Ovary (tissue), 3 donors: ENCODE measurements at regions not wholly inside any gene's neighbourhood (a gene's known extent, or its start where the extent isn't known, plus 50 kb on each side); places are given as distances from the start of the nearest gene placed in this dataset.
"Not testable (repeated sequence)": the region's sequence is repeated elsewhere in the genome, so short reads cannot be mapped to it uniquely, and the experiment has no call there.

Source experiments
- CTCF ChIP-seq, 3 donors: fragments of 450-650 bp in 2 of 3; fragments of 200-600 bp in 1 of 3; IDR thresholded peaks; one replicate each; pipeline versions ENCODE4 v1.5.1 to v1.8.0; 2016 to 2022; ENCODE audit warnings: antibody characterized with exemption in 3 of 3, mild to moderate bottlenecking in 1 of 3
- POLR2A ChIP-seq: fragments of 450-650 bp; IDR thresholded peaks from one replicate; pipeline ENCODE4 v1.6.1; 2017; ENCODE audit warnings: antibody characterized with exemption, mild to moderate bottlenecking, moderate library complexity
- donor health status: DM: no; HTN: no; CAD: no.

DNA sequence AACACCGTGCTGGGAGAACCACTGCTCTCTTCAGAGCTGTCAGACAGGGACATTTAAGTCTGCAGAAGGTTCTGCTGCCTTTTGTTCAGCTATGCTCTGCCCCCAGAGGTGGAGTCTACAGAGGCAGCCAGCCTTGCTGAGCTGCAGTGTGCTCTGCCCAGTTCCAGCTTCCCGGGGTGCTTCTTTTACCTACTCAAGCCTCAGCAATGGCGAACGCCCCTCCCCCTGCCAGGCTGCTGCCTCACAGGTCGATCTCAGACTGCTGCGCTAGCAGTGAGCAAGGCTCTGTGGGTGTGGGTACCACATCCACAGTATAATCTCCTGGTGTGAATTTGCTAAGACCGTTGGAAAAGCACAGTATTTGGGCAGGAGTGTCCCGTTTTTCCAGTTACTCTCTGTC is 133.1 kb upstream of the PHYHIPL start:
- not testable (repeated sequence) for TF ChIP-seq CTCF (IDR thresholded peaks at IDR 0.05); POLR2A
